Endodermal cell (in vitro differentiated cells): ENCODE measurements at regions not wholly inside any gene's neighbourhood (a gene's known extent, or its start where the extent isn't known, plus 50 kb on each side); places are given as distances from the start of the nearest gene placed in this dataset.
A peak's percentile ranks its signal among the peaks of the same experiment; 100 is the strongest.

Experiments
- DNase-seq: peaks from one replicate; pipeline ENCODE4 v3.0.0-alpha.2; 2017
- H3K27ac ChIP-seq: 2 replicates; pipeline ENCODE4 v1.5.1; 2013; ENCODE audit warnings: mild to moderate bottlenecking, low read depth, low read length, moderate library complexity
- H3K27me3 ChIP-seq: 2 replicates; pipeline ENCODE4 v1.6.1; 2013; ENCODE audit warnings: mild to moderate bottlenecking, low read length, moderate library complexity; ENCODE audit not compliant: insufficient read depth, control insufficient read depth, poor library complexity, severe bottlenecking
- H3K36me3 ChIP-seq: 2 replicates; pipeline ENCODE4 v1.7.0; 2013; ENCODE audit warnings: mild to moderate bottlenecking, low read length, moderate library complexity; ENCODE audit not compliant: control insufficient read depth, insufficient read depth
- H3K4me1 ChIP-seq: one replicate; pipeline ENCODE4 v1.7.0; 2013; ENCODE audit warnings: low read length; ENCODE audit not compliant: control insufficient read depth, insufficient read depth
- H3K4me3 ChIP-seq: 2 replicates; pipeline ENCODE4 v1.5.1; 2013; ENCODE audit warnings: mild to moderate bottlenecking, low read length, moderate library complexity
- H3K9ac ChIP-seq: 2 replicates; pipeline ENCODE4 v1.6.1; 2013; ENCODE audit warnings: mild to moderate bottlenecking, low read length, moderate library complexity; ENCODE audit not compliant: poor library complexity, severe bottlenecking; ENCODE audit errors: extremely low read depth
- H3K9me3 ChIP-seq: 2 replicates; pipeline ENCODE4 v1.6.1; 2013; ENCODE audit warnings: mild to moderate bottlenecking, low read length, moderate library complexity; ENCODE audit not compliant: control insufficient read depth
- H3K27ac Mint-ChIP-seq: 2 replicates; pipeline ENCODE4 v1.8.0; 2020; ENCODE audit warnings: mixed read lengths
- H3K27me3 Mint-ChIP-seq: 2 replicates; pipeline ENCODE4 v1.8.0; 2021; ENCODE audit warnings: mild to moderate bottlenecking, mixed read lengths; ENCODE audit not compliant: insufficient read depth
- H3K36me3 Mint-ChIP-seq: 2 replicates; pipeline ENCODE4 v1.8.0; 2020; ENCODE audit warnings: low read depth, mixed read lengths
- H3K4me1 Mint-ChIP-seq: 2 replicates; pipeline ENCODE4 v1.8.0; 2020; ENCODE audit warnings: mixed read lengths
- H3K4me3 Mint-ChIP-seq: 2 replicates; pipeline ENCODE4 v1.8.0; 2020; ENCODE audit warnings: mild to moderate bottlenecking, moderate library complexity, mixed read lengths
- H3K9me3 Mint-ChIP-seq: 2 replicates; pipeline ENCODE4 v1.8.0; 2020; ENCODE audit warnings: mild to moderate bottlenecking, mixed read lengths
- CTCF ChIP-seq: fragments of 200-600 bp; sonication (generic); conservative IDR thresholded peaks from 2 replicates; pipeline ENCODE4 v1.5.0; 2021; ENCODE audit warnings: antibody characterized with exemption, mild to moderate bottlenecking
- WGBS, 2 experiments: methylation state at CpG; one replicate each; pipeline versions ENCODE4 v1.1.5 to v1.1.7; 2013; ENCODE audit warnings: missing lambda C conversion rate in 2 of 2, mixed read lengths in 1 of 2; ENCODE audit not compliant: insufficient coverage in 1 of 2, insufficient read length in 1 of 2; 5-methylcytosine and 5-hydroxymethylcytosine counted together

GRCh38 chr9:75593920-75594319 is 296.6 kb upstream of the PCSK5 start:
- no peak overlapping the region for H3K4me3 Mint-ChIP-seq
- no peaks in the 10 kb centered on the region for H3K9me3 ChIP-seq
- DNase-seq: no peak
- H3K4me1 ChIP-seq: no peaks in the 10 kb centered on the region
- TF ChIP-seq CTCF: peak; percentile 52
- H3K36me3 ChIP-seq: no peaks in the 10 kb centered on the region
- no peaks in the 10 kb centered on the region for H3K9me3 Mint-ChIP-seq
- H3K4me3 ChIP-seq: no peak overlapping the region
- H3K27ac ChIP-seq: no peak overlapping the region
- H3K27me3 Mint-ChIP-seq: no peaks in the 10 kb centered on the region
- no peaks in the 10 kb centered on the region for H3K36me3 Mint-ChIP-seq
- no peak overlapping the region for H3K27ac Mint-ChIP-seq
- no peak overlapping the region for H3K9ac ChIP-seq
- H3K4me1 Mint-ChIP-seq: peaks cover 2% of the 10 kb centered on the region
- H3K27me3 ChIP-seq: no peaks in the 10 kb centered on the region

GRCh38 chr9:75599126-75599525 is 291.3 kb upstream of the PCSK5 start:
- no peak for DNase-seq
- Mint-ChIP-seq H3K27ac (no peak overlapping the region), H3K9me3 (no peaks in the 10 kb centered on the region), H3K4me1 (no peaks in the 10 kb centered on the region), H3K4me3 (no peak overlapping the region), H3K36me3 (no peaks in the 10 kb centered on the region), H3K27me3 (no peaks in the 10 kb centered on the region)
- H3K9me3 ChIP-seq: no peaks in the 10 kb centered on the region
- WGBS, 2 experiments: no CpG with 5 or more reads among the region's 1 CpG
- H3K9ac ChIP-seq: no peak overlapping the region
- no peak for TF ChIP-seq CTCF
- no peak overlapping the region for H3K27ac ChIP-seq
- no peaks in the 10 kb centered on the region for H3K27me3 ChIP-seq
- H3K4me1 ChIP-seq: no peaks in the 10 kb centered on the region
- no peaks in the 10 kb centered on the region for H3K36me3 ChIP-seq
- no peak overlapping the region for H3K4me3 ChIP-seq

- no peaks in the 10 kb centered on the region for H3K4me1 Mint-ChIP-seq
- H3K36me3 Mint-ChIP-seq: no peaks in the 10 kb centered on the region
- H3K9ac ChIP-seq: no peak overlapping the region
- H3K27me3 Mint-ChIP-seq: no peaks in the 10 kb centered on the region
- no peak for DNase-seq
- no peaks in the 10 kb centered on the region for H3K9me3 Mint-ChIP-seq
- H3K27ac ChIP-seq: no peak overlapping the region
- no peak overlapping the region for H3K4me3 Mint-ChIP-seq
- H3K9me3 ChIP-seq: no peaks in the 10 kb centered on the region
- H3K27me3 ChIP-seq: no peaks in the 10 kb centered on the region
- H3K36me3 ChIP-seq: no peaks in the 10 kb centered on the region
- no peaks in the 10 kb centered on the region for H3K4me1 ChIP-seq
- no peak overlapping the region for H3K27ac Mint-ChIP-seq
- no peak overlapping the region for H3K4me3 ChIP-seq
- TF ChIP-seq CTCF: peak; percentile 41
- 84 to 100% methylated on average over 1 to 2 of the region's 2 CpGs for WGBS, 2 experiments
Observed at GRCh38 chr9:75601280-75601679, 289.2 kb upstream of the PCSK5 start.
